Left lung (tissue), 4 donors: ENCODE measurements at regions not wholly inside any gene's neighbourhood (a gene's known extent, or its start where the extent isn't known, plus 50 kb on each side); places are given as distances from the start of the nearest gene placed in this dataset.

Source experiments
- ATAC-seq: fragments of 200-7000 bp; cut with Tn5 transposase; one replicate; pipeline ENCODE4 v1.9.1; 2020; ENCODE audit warnings: moderate library complexity
- DNase-seq, 4 donors: peaks; one replicate each; pipeline ENCODE4 v3.0.0-alpha.2; 2013 to 2020
- H3K27ac ChIP-seq, 2 donors: fragments of 200-600 bp; sonication (generic) in 1 of 2; one replicate each; pipeline versions ENCODE4 v1.5.0 to v1.8.0; 2020 to 2021
- H3K27me3 ChIP-seq, 2 donors: fragments of 200-600 bp; sonication (generic) in 1 of 2; one replicate each; pipeline versions ENCODE4 v1.5.0 to v1.8.0; 2020 to 2021
- H3K36me3 ChIP-seq, 2 donors: fragments of 200-600 bp; sonication (generic) in 1 of 2; one replicate each; pipeline versions ENCODE4 v1.5.0 to v1.8.0; 2020 to 2021
- H3K4me1 ChIP-seq, 2 donors: fragments of 200-600 bp; one replicate each; pipeline ENCODE4 v1.8.0; 2021
- H3K4me3 ChIP-seq, 2 donors: fragments of 200-600 bp; sonication (generic) in 1 of 2; one replicate each; pipeline versions ENCODE4 v1.5.0 to v1.8.0; 2020 to 2021; ENCODE audit warnings: mild to moderate bottlenecking in 1 of 2
- H3K9me3 ChIP-seq, 2 donors: fragments of 200-600 bp; sonication (generic) in 1 of 2; one replicate each; pipeline versions ENCODE4 v1.5.0 to v1.8.0; 2020 to 2021
- intact Hi-C, 2 donors: fragments of 100-400 bp; cut with DNase I; formaldehyde crosslinking; loops; one replicate each; pipeline versions ENCODE4 v1.11.2 to v1.14.2; 2022
- TF ChIP-seq, protein P1 (sequence below), 2 donors: fragments of 200-600 bp; sonication (generic) in 1 of 2; IDR thresholded peaks; one replicate each; pipeline versions ENCODE4 v1.5.0 to v1.8.0; 2021; ENCODE audit warnings: antibody characterized with exemption in 2 of 2
- donor health status: DM: no; HTN: yes; CAD: no.
- donor health status: DM: no; HTN: no; CAD: no.

- Histone ChIP-seq H3K27ac (no peak overlapping the region), H3K4me3 (no peak overlapping the region), H3K4me1 (no peaks in the 10 kb centered on the region), H3K27me3 (no peaks in the 10 kb centered on the region), H3K9me3 (no peaks in the 10 kb centered on the region), H3K36me3 (no peaks in the 10 kb centered on the region)
- intact Hi-C loops: no loop called here
- no peak for ATAC-seq
- no peak for DNase-seq
- TF ChIP-seq, protein P1, sequence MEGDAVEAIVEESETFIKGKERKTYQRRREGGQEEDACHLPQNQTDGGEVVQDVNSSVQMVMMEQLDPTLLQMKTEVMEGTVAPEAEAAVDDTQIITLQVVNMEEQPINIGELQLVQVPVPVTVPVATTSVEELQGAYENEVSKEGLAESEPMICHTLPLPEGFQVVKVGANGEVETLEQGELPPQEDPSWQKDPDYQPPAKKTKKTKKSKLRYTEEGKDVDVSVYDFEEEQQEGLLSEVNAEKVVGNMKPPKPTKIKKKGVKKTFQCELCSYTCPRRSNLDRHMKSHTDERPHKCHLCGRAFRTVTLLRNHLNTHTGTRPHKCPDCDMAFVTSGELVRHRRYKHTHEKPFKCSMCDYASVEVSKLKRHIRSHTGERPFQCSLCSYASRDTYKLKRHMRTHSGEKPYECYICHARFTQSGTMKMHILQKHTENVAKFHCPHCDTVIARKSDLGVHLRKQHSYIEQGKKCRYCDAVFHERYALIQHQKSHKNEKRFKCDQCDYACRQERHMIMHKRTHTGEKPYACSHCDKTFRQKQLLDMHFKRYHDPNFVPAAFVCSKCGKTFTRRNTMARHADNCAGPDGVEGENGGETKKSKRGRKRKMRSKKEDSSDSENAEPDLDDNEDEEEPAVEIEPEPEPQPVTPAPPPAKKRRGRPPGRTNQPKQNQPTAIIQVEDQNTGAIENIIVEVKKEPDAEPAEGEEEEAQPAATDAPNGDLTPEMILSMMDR (IDR thresholded peaks at IDR 0.05): no peak
Observed at GRCh38 chr13:64417581-64417980, 2812.6 kb downstream of the PCDH9 start.

DNA sequence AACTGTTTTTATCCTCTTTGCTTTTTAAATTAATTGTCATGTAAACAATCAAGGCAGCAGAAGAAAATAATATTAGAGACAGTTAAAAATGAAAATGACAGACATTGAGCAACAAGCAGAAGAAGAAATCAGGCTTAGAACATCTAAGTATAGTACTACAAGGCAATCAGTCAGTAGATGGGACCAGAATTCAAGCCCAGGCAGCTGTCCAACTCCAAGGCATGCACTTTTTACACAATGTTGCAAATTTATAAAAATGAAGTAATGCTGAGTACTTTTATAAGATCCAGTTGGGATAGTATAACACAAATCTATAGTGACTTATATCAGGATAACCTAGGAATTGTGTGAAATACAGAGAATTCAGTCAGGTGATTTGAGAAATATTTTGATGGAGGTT lies 2815.8 kb downstream of the PCDH9 start:
- Histone ChIP-seq H3K4me3 (no peak overlapping the region), H3K36me3 (no peaks in the 10 kb centered on the region), H3K4me1 (no peaks in the 10 kb centered on the region), H3K9me3 (no peaks in the 10 kb centered on the region), H3K27ac (no peak overlapping the region), H3K27me3 (no peaks in the 10 kb centered on the region)
- no peak for DNase-seq
- no peak for ATAC-seq
- intact Hi-C loops: no loop called here
- TF ChIP-seq, protein P1 (IDR thresholded peaks at IDR 0.05): no peak

GRCh38 chr13:64413529-64413928 lies 2816.6 kb downstream of the PCDH9 start:
- H3K4me3 ChIP-seq: no peak overlapping the region
- no peaks in the 10 kb centered on the region for H3K4me1 ChIP-seq
- H3K27me3 ChIP-seq: no peaks in the 10 kb centered on the region
- H3K9me3 ChIP-seq: no peaks in the 10 kb centered on the region
- no peak overlapping the region for H3K27ac ChIP-seq
- ATAC-seq (no peak), DNase-seq (no peak)
- TF ChIP-seq, protein P1 (IDR thresholded peaks at IDR 0.05): no peak
- H3K36me3 ChIP-seq: no peaks in the 10 kb centered on the region
- intact Hi-C loops: no loop called here

DNA sequence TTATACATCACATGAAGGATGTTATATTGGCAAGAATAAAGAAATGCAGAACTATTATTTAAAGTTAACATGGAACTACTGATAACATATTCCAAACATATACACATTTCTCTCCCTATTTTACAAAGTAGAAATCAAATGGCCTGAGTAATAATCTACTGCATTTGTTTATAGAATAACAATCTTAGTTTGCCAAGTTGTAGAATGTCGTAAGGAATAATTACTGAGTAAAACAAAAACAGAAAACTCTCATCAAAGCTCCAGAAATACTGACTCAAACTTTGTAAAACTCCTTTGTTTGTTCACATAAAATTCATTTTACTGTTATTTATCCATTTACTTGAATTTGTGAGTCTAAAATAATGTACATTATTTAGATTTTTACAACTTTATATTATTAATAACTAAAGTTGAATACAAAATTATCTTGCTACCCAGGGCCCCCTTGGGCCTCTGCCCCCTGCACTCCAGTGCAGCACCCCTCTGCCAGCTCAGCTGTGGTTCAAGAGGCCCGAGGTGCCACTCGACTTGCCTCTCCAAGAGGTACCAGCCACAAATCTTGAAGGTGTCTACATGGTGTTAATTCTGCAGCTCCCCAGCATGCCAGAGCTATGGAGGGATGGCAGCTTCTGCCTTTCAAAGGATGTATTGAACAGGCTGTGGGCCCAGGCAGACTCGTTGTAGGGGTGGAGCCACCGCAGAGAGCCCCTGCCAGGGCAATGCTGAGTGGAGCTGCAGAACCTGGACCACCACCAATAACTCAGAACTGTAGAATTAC lies 2819.7 kb downstream of the PCDH9 start:
- Histone ChIP-seq H3K9me3 (peaks cover 0 to 4% of the 10 kb centered on the region in 2 donors), H3K4me3 (no peak overlapping the region), H3K27ac (no peak overlapping the region), H3K36me3 (no peaks in the 10 kb centered on the region), H3K4me1 (no peaks in the 10 kb centered on the region), H3K27me3 (no peaks in the 10 kb centered on the region)
- intact Hi-C loops: no loop called here
- TF ChIP-seq, protein P1 (IDR thresholded peaks at IDR 0.05): no peak
- no peak for ATAC-seq
- DNase-seq: peak in 2 of 4 donors; percentile 35 to 47

- H3K27me3 ChIP-seq: no peaks in the 10 kb centered on the region
- no peak overlapping the region for H3K27ac ChIP-seq
- no peak for ATAC-seq
- no peaks in the 10 kb centered on the region for H3K36me3 ChIP-seq
- no peaks in the 10 kb centered on the region for H3K4me1 ChIP-seq
- no peak overlapping the region for H3K4me3 ChIP-seq
- DNase-seq: no peak
- intact Hi-C loops: no loop called here
- H3K9me3 ChIP-seq: no peaks in the 10 kb centered on the region
- TF ChIP-seq, protein P1 (IDR thresholded peaks at IDR 0.05): no peak
Observed at GRCh38 chr13:64397701-64398100, 2832.4 kb downstream of the PCDH9 start.
